ENCODE measurements at regions not wholly inside any gene's neighbourhood (a gene's known extent, or its start where the extent isn't known, plus 50 kb on each side); places are given as distances from the start of the nearest gene placed in this dataset.

- Mint-ChIP-seq H3K27me3 (ENCODE audit: low read depth) (no peaks in the 10 kb centered on the region), H3K36me3 (ENCODE audit: low read depth) (peaks cover 3% of the 10 kb centered on the region), H3K9me3 (peaks cover 10% of the 10 kb centered on the region), H3K4me1 (no peaks in the 10 kb centered on the region), H3K27ac (peak overlapping the region in 1 of 3 experiments; percentile 35), H3K4me3 (no peak overlapping the region)
- TF ChIP-seq, protein P1, sequence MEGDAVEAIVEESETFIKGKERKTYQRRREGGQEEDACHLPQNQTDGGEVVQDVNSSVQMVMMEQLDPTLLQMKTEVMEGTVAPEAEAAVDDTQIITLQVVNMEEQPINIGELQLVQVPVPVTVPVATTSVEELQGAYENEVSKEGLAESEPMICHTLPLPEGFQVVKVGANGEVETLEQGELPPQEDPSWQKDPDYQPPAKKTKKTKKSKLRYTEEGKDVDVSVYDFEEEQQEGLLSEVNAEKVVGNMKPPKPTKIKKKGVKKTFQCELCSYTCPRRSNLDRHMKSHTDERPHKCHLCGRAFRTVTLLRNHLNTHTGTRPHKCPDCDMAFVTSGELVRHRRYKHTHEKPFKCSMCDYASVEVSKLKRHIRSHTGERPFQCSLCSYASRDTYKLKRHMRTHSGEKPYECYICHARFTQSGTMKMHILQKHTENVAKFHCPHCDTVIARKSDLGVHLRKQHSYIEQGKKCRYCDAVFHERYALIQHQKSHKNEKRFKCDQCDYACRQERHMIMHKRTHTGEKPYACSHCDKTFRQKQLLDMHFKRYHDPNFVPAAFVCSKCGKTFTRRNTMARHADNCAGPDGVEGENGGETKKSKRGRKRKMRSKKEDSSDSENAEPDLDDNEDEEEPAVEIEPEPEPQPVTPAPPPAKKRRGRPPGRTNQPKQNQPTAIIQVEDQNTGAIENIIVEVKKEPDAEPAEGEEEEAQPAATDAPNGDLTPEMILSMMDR (IDR thresholded peaks at IDR 0.05; ENCODE audit: unreplicated experiment in 3 of 3): no peak
These were observed 578.4 kb downstream of the TRIML1 start for GRCh38 chr4:188717661-188718060.

DNA sequence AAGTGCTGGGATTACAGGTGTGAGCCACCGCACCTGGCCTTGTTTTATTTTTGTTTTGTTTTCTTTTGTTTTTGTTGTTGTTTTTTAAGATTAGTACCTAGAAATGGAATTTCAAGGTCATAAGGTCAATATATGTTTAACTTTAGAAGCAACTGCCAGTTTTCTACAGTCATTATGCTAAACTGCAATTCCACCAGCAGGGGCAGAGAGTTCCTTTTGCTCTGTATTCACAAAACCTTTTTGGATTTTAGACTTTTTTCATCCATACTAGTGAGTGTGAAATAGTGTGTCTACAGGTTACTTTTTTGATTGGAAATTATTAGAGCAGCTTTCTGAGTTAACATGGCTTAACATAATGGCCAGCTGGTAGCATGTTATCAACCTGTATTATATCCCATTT, 580.6 kb downstream of the TRIML1 start:
- peaks cover 10% of the 10 kb centered on the region for H3K9me3 Mint-ChIP-seq
- no peak overlapping the region for H3K27ac Mint-ChIP-seq
- TF ChIP-seq, protein P1 (IDR thresholded peaks at IDR 0.05; ENCODE audit: unreplicated experiment in 3 of 3): no peak
- H3K36me3 Mint-ChIP-seq (ENCODE audit: low read depth): peaks cover 3% of the 10 kb centered on the region
- H3K27me3 Mint-ChIP-seq (ENCODE audit: low read depth): no peaks in the 10 kb centered on the region
- H3K4me3 Mint-ChIP-seq: no peak overlapping the region
- H3K4me1 Mint-ChIP-seq: no peaks in the 10 kb centered on the region

DNA sequence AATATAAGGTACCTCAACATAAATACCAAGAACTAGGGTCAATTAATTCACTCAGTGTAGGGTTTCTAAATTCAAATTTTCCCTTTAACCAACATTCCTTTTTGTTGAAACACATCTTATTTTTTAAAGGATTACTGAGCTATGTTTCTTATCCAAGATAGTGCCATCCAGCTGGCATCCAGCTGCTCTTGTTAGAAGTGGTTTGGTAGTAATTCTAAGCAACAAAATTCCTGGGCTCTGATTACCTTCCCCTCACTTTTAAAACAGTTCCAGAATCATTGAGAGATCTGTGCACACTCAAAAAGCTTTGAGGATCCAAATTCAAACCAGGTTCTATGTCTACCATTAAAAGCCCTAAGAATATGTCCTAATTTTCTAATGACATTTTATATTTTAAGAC, 583.7 kb downstream of the TRIML1 start:
- peaks cover 10% of the 10 kb centered on the region for H3K9me3 Mint-ChIP-seq

GRCh38 chr4:188727746-188728145, 588.5 kb downstream of the TRIML1 start:
- Mint-ChIP-seq H3K27ac (no peak overlapping the region), H3K4me1 (no peaks in the 10 kb centered on the region), H3K9me3 (no peaks in the 10 kb centered on the region), H3K4me3 (no peak overlapping the region), H3K27me3 (ENCODE audit: low read depth) (no peaks in the 10 kb centered on the region), H3K36me3 (ENCODE audit: low read depth) (no peaks in the 10 kb centered on the region)
- TF ChIP-seq, protein P1 (IDR thresholded peaks at IDR 0.05; ENCODE audit: unreplicated experiment in 3 of 3): no peak

More for the DNA sequence above, 583.7 kb downstream of the TRIML1 start:
- Mint-ChIP-seq H3K36me3 (ENCODE audit: low read depth) (peaks cover 3% of the 10 kb centered on the region), H3K27me3 (ENCODE audit: low read depth) (no peaks in the 10 kb centered on the region), H3K4me3 (no peak overlapping the region), H3K27ac (peak overlapping the region in 1 of 3 experiments; percentile 39), H3K4me1 (no peaks in the 10 kb centered on the region)
- TF ChIP-seq, protein P1 (IDR thresholded peaks at IDR 0.05; ENCODE audit: unreplicated experiment in 3 of 3): no peak

DNA sequence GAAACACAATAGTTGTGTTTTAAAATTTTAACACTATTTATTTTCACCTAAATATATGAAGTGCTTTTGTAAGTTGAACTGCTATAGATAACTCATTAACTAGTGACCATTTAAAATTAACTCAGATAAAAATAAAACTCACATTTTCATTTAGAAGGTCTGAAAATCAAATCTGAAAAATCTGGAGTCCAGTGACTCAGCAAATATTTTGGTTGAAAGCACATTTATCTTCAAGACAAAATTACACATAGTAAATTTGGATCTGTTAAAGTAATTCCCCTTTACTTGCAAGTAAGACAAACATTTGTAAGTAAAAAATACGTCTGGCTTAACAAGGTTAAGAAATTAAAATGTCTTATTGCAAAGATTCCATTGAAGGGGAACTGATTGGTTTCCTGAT, 589.1 kb downstream of the TRIML1 start:
- Mint-ChIP-seq H3K36me3 (ENCODE audit: low read depth) (no peaks in the 10 kb centered on the region), H3K27ac (no peak overlapping the region), H3K27me3 (ENCODE audit: low read depth) (no peaks in the 10 kb centered on the region), H3K4me3 (no peak overlapping the region), H3K9me3 (peaks cover 3% of the 10 kb centered on the region), H3K4me1 (no peaks in the 10 kb centered on the region)
- TF ChIP-seq, protein P1 (IDR thresholded peaks at IDR 0.05; ENCODE audit: unreplicated experiment in 3 of 3): no peak

GRCh38 chr4:188732131-188732530, 592.9 kb downstream of the TRIML1 start:
- TF ChIP-seq, protein P1 (IDR thresholded peaks at IDR 0.05; ENCODE audit: unreplicated experiment in 3 of 3): no peak
- Mint-ChIP-seq H3K4me3 (no peak overlapping the region), H3K27me3 (ENCODE audit: low read depth) (no peaks in the 10 kb centered on the region)

More at GRCh38 chr4:188732131-188732530, 592.9 kb downstream of the TRIML1 start:
- Mint-ChIP-seq H3K27ac (no peak overlapping the region), H3K36me3 (ENCODE audit: low read depth) (no peaks in the 10 kb centered on the region), H3K4me1 (no peaks in the 10 kb centered on the region), H3K9me3 (peaks cover 9% of the 10 kb centered on the region)

All from nephron (organoid).